ENCODE measurements at regions not wholly inside any gene's neighbourhood (a gene's known extent, or its start where the extent isn't known, plus 50 kb on each side); places are given as distances from the start of the nearest gene placed in this dataset.

DNA sequence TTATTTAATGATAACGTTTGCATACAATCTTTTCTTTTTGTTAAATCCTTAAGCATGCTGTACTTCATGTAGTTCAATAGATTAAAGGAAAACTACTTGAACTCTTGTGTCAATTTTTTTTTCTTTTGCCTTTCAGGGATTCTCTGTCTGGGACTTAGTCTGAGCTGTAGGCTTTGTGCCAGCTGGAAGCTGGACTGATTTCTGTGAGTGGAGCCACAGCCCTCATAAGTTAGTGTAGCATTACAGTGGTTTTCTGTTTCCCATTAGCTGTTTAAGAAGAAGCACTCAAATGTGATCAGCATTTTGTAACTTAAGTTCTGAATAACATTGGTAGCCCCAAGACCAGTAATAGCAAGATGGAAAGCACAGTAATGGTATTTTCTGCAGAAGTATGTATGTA is 330.6 kb upstream of the MEF2C start:
- TF ChIP-seq POLR2A (IDR thresholded peaks at IDR 0.05), result no peak
- no peak for TF ChIP-seq POLR2AphosphoS5 (IDR thresholded peaks at IDR 0.05)
- TF ChIP-seq EP300 (IDR thresholded peaks at IDR 0.05; ENCODE audit: low read depth), result no peak
- TF ChIP-seq, protein P1, sequence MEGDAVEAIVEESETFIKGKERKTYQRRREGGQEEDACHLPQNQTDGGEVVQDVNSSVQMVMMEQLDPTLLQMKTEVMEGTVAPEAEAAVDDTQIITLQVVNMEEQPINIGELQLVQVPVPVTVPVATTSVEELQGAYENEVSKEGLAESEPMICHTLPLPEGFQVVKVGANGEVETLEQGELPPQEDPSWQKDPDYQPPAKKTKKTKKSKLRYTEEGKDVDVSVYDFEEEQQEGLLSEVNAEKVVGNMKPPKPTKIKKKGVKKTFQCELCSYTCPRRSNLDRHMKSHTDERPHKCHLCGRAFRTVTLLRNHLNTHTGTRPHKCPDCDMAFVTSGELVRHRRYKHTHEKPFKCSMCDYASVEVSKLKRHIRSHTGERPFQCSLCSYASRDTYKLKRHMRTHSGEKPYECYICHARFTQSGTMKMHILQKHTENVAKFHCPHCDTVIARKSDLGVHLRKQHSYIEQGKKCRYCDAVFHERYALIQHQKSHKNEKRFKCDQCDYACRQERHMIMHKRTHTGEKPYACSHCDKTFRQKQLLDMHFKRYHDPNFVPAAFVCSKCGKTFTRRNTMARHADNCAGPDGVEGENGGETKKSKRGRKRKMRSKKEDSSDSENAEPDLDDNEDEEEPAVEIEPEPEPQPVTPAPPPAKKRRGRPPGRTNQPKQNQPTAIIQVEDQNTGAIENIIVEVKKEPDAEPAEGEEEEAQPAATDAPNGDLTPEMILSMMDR (IDR thresholded peaks at IDR 0.05), result no peak
